CD8-positive, alpha-beta memory T cell (primary cell): ENCODE measurements at regions not wholly inside any gene's neighbourhood (a gene's known extent, or its start where the extent isn't known, plus 50 kb on each side); places are given as distances from the start of the nearest gene placed in this dataset.
"Not testable (repeated sequence)": the region's sequence is repeated elsewhere in the genome, so short reads cannot be mapped to it uniquely, and the experiment has no call there.

ENCODE experiments used
- CTCF ChIA-PET: fragments of 350-600 bp; sonication (Branson Sonifier 250); formaldehyde crosslinking; loops from one replicate; lab custom pipeline; 2021; ENCODE audit warnings: antibody characterized with exemption; lab: Charles Lee
- POLR2A ChIA-PET: fragments of 350-600 bp; sonication (Branson Sonifier 250); formaldehyde crosslinking; loops from one replicate; lab custom pipeline; 2021; ENCODE audit warnings: antibody characterized with exemption; lab: Charles Lee
- DNase-seq, 5 donors: peaks; one replicate each; pipeline versions ENCODE4 v3.0.0 to v3.0.0-alpha.2; 2020 to 2022; ENCODE audit warnings: mixed read lengths in 1 of 5
- H3K27ac ChIP-seq: one replicate; pipeline ENCODE4 v1.7.0; 2013; ENCODE audit warnings: low read depth, mild to moderate bottlenecking, low read length, moderate library complexity
- H3K27me3 ChIP-seq: 2 replicates; pipeline ENCODE4 v1.7.0; 2013; ENCODE audit warnings: low read length, mild to moderate bottlenecking; ENCODE audit not compliant: insufficient read depth, poor library complexity, severe bottlenecking
- H3K36me3 ChIP-seq: 2 replicates; pipeline ENCODE4 v1.7.0; 2013; ENCODE audit warnings: mild to moderate bottlenecking, low read length, moderate library complexity; ENCODE audit not compliant: insufficient read depth
- H3K4me1 ChIP-seq: 2 replicates; pipeline ENCODE4 v1.7.0; 2013; ENCODE audit warnings: mild to moderate bottlenecking, low read length, moderate library complexity; ENCODE audit not compliant: insufficient read depth
- H3K4me3 ChIP-seq: 2 replicates; pipeline ENCODE4 v1.7.0; 2013; ENCODE audit warnings: mild to moderate bottlenecking, low read length
- H3K9me3 ChIP-seq: 2 replicates; pipeline ENCODE4 v1.7.0; 2013; ENCODE audit warnings: mild to moderate bottlenecking, low read length
- H3K27ac Mint-ChIP-seq, 8 donors: one replicate each; pipeline ENCODE4 v1.8.0; 2020 to 2021; ENCODE audit warnings: mixed read lengths in 8 of 8, mild to moderate bottlenecking in 6 of 8, inconsistent platforms in 3 of 8, moderate library complexity in 3 of 8
- H3K27me3 Mint-ChIP-seq, 2 donors: one replicate each; pipeline ENCODE4 v1.8.0; 2020 to 2021; ENCODE audit warnings: mixed read lengths in 2 of 2, mild to moderate bottlenecking in 1 of 2, moderate library complexity in 1 of 2
- H3K36me3 Mint-ChIP-seq, 3 donors: one replicate each; pipeline ENCODE4 v1.8.0; 2020 to 2021; ENCODE audit warnings: mixed read lengths in 3 of 3, inconsistent platforms in 1 of 3, mild to moderate bottlenecking in 1 of 3
- H3K4me1 Mint-ChIP-seq, 3 donors: one replicate each; pipeline ENCODE4 v1.8.0; 2020 to 2021; ENCODE audit warnings: mixed read lengths in 3 of 3, inconsistent platforms in 1 of 3, mild to moderate bottlenecking in 1 of 3
- H3K4me3 Mint-ChIP-seq, 7 donors: one replicate each; pipeline ENCODE4 v1.8.0; 2020 to 2021; ENCODE audit warnings: mixed read lengths in 7 of 7, mild to moderate bottlenecking in 6 of 7, moderate library complexity in 4 of 7, inconsistent platforms in 2 of 7
- H3K9me3 Mint-ChIP-seq, 5 donors: one replicate each; pipeline ENCODE4 v1.8.0; 2020 to 2022; ENCODE audit warnings: mixed read lengths in 5 of 5, mild to moderate bottlenecking in 3 of 5, moderate library complexity in 2 of 5, inconsistent platforms in 1 of 5

DNA sequence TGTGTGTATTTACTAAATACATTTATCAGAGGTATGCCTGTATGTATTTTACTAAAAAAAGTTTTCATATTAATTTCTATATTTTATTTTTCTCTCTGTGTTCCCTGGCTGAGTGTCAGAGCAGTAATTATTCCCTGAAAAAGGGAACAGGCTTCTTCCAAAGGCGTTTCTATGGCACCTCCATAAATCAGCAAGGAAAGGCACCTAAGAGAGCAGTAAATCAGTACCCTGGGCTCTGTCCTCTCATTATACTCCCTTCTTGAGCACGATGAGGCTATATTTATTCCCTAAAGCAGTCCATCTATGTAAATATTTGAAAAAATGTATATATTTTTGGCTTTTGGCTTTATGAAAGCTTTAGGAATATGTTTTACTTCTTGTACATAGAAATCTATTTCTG is 806.3 kb downstream of the PRIM2 start:
- H3K4me3 ChIP-seq, H3K27me3 Mint-ChIP-seq, H3K9me3 Mint-ChIP-seq, H3K36me3 ChIP-seq, H3K4me3 Mint-ChIP-seq, H3K27me3 ChIP-seq, H3K4me1 Mint-ChIP-seq, H3K36me3 Mint-ChIP-seq, POLR2A ChIA-PET, H3K27ac ChIP-seq, CTCF ChIA-PET, H3K9me3 ChIP-seq, H3K27ac Mint-ChIP-seq, H3K4me1 ChIP-seq, DNase-seq: not testable (repeated sequence)

DNA sequence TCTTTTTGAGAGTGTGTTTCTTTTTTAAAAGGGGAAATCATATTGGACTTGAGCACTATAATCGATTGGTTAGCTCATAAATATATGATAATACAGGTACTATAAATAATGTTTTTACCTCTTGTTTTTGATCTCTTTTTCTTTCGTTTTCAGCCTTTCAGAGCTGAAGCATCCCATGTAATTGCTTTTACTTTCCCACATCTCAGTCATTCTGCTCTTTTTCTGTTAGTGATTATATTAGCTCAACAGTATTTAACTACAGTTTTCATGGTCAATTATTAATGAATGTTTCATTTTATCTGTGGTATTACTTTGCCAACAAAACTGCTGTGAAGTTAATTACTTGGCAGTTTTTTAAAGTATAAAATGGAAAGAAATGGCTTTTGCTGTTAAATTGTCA is 811.1 kb downstream of the PRIM2 start:
- H3K4me3 ChIP-seq, H3K9me3 ChIP-seq, H3K27me3 ChIP-seq, H3K4me1 ChIP-seq, H3K36me3 Mint-ChIP-seq, H3K4me1 Mint-ChIP-seq, H3K27ac ChIP-seq, POLR2A ChIA-PET, H3K27ac Mint-ChIP-seq, H3K27me3 Mint-ChIP-seq, H3K36me3 ChIP-seq, H3K4me3 Mint-ChIP-seq, DNase-seq, CTCF ChIA-PET: not testable (repeated sequence)
- peaks cover 3 to 26% (median 14%) of the 10 kb centered on the region in 5 donors for H3K9me3 Mint-ChIP-seq

DNA sequence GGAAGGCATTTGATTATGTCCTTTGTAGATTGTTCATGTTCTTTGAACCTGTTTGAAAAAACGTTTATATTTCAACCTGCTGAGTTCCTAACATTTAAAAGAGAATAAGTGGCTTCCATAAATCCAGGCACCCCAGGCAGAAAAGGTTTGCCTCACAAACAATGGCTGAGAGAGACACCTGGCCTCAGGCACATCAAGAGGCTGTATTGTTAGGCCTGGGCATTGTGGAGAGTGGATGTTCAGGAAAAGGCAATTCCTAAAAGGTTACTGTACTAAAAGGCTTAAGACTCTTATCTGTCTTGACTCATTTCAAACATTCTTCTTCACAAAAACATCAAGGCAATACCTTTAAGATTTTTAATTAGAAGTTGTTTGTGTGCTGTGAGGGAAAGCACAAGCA is 811.7 kb downstream of the PRIM2 start:
- CTCF ChIA-PET, H3K27ac Mint-ChIP-seq: not testable (repeated sequence)
- peaks cover 4 to 25% (median 15%) of the 10 kb centered on the region in 5 donors for H3K9me3 Mint-ChIP-seq

DNA sequence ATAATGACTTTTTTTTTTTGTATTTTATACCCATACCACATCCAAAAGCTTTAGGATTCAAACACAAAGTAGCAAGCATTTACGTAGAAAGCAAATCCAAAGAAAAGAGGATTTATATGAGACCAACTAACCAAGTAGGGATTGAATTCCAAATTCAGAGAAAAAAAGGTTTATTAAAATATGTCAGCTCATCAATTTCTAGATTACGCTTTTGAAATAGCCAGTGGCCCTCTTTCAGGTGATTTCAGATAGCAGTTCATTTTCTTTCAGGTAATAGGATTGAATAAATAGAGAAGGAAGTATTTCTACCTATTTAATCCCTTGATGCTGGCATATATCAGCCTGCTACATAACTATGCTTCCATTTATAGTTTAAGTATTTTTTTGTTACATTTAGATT is 822.3 kb downstream of the PRIM2 start:
- H3K4me3 Mint-ChIP-seq, H3K4me1 Mint-ChIP-seq, DNase-seq, CTCF ChIA-PET, POLR2A ChIA-PET, H3K27ac ChIP-seq, H3K27ac Mint-ChIP-seq, H3K4me3 ChIP-seq, H3K4me1 ChIP-seq, H3K27me3 Mint-ChIP-seq, H3K36me3 ChIP-seq, H3K9me3 ChIP-seq, H3K36me3 Mint-ChIP-seq, H3K9me3 Mint-ChIP-seq, H3K27me3 ChIP-seq: not testable (repeated sequence)

More for the DNA sequence above, 811.7 kb downstream of the PRIM2 start:
- H3K4me1 ChIP-seq, H3K27me3 ChIP-seq, H3K36me3 Mint-ChIP-seq, H3K4me3 ChIP-seq, POLR2A ChIA-PET, H3K36me3 ChIP-seq, DNase-seq, H3K27ac ChIP-seq, H3K4me3 Mint-ChIP-seq, H3K4me1 Mint-ChIP-seq, H3K9me3 ChIP-seq, H3K27me3 Mint-ChIP-seq: not testable (repeated sequence)

DNA sequence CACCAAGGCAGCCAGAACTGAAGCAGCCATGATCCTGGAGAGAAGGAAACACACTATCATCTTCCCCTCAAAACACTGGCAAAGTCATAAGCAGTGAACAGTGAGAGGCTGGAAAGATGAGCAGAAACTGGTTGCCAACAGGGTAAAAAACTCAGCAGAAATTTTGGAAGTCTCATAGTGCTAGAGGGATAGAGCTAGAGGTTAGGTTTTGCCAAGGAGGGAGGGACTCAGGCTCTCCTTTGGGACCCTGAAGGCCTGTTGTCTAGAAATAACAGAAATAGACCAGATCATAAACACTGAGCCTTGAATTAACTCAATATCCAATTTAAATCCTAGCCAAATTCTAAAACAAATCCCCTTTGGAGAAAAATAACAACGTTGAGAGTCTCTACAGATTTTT is 853.6 kb downstream of the PRIM2 start:
- H3K36me3 Mint-ChIP-seq, H3K4me3 Mint-ChIP-seq, H3K27ac ChIP-seq, H3K27me3 Mint-ChIP-seq, H3K36me3 ChIP-seq, H3K27ac Mint-ChIP-seq, H3K4me3 ChIP-seq, POLR2A ChIA-PET, H3K27me3 ChIP-seq, CTCF ChIA-PET, H3K9me3 Mint-ChIP-seq, H3K9me3 ChIP-seq, H3K4me1 Mint-ChIP-seq, DNase-seq, H3K4me1 ChIP-seq: not testable (repeated sequence)

DNA sequence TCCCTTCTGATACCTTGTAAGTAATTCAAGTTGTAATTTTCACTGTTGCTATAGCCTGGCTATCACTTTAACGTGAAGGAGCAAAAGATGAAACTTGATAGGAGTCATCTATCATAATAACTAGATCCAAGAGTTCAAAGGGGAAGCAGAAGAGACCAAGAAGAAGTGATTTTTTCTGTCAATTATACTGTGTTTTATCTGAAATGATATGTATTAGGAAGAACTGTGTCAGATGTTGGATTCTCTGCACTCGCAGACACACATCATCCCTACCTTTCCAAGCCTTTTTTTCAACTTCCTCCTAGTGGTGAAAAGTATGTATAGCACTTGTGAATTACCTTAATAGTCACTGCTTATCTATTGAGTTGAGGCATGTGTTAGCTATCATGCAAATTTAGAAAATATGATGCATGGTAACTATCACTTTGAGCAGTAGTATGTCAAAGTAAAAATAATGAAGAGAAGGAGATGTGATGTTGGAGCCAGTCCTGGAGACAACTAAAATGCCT is 864.2 kb downstream of the PRIM2 start:
- H3K27me3 Mint-ChIP-seq, CTCF ChIA-PET, H3K4me3 ChIP-seq, DNase-seq, H3K9me3 Mint-ChIP-seq, H3K4me1 Mint-ChIP-seq, POLR2A ChIA-PET, H3K27ac ChIP-seq, H3K36me3 ChIP-seq, H3K27ac Mint-ChIP-seq, H3K4me1 ChIP-seq, H3K27me3 ChIP-seq, H3K4me3 Mint-ChIP-seq, H3K9me3 ChIP-seq, H3K36me3 Mint-ChIP-seq: not testable (repeated sequence)

DNA sequence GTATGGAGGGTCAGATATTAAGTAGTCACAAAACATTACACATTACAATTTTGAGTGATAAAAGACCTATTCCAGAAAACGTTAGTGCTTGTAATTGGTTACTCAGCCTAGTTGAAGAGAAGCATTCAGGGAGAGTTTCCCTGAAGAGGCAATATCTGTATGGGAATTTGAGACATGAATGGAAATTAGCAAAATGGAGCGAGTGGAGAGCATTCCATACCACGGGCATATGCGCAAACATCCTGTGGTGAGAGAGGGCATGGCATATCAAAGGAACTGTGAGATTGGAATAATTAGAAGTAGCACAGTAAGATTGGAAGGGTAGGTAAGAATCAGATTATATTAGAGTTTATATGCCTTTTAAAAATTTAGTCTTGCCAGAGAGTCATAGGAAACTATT is 867.9 kb downstream of the PRIM2 start:
- H3K4me1 Mint-ChIP-seq, CTCF ChIA-PET, H3K9me3 Mint-ChIP-seq, H3K27ac Mint-ChIP-seq, H3K4me3 Mint-ChIP-seq, H3K9me3 ChIP-seq, H3K27ac ChIP-seq, H3K4me3 ChIP-seq, POLR2A ChIA-PET, H3K4me1 ChIP-seq, H3K36me3 ChIP-seq, DNase-seq, H3K36me3 Mint-ChIP-seq, H3K27me3 ChIP-seq, H3K27me3 Mint-ChIP-seq: not testable (repeated sequence)

DNA sequence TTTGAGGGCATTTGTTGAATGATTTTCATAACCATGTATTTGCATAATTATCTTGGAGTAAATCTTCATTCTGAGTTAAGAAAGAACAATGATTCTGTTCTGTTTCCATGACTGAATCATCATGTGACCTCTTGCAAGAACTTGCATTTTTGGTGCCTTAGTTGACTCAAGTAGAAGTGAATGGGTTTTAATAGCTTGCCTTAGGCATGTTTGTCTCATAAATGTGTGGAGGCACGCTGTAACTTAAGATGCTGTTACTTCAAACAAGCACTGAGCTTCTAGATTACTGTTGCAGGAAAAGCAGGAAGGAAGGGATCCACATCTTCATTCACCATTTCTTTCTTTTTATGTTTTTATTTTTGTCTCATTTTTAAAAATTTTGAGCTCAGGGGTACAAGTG is 875.8 kb downstream of the PRIM2 start:
- H3K27me3 Mint-ChIP-seq, H3K4me3 ChIP-seq, H3K9me3 Mint-ChIP-seq, DNase-seq, H3K27me3 ChIP-seq, H3K27ac Mint-ChIP-seq, CTCF ChIA-PET, H3K27ac ChIP-seq, H3K4me1 ChIP-seq, H3K9me3 ChIP-seq, H3K4me1 Mint-ChIP-seq, POLR2A ChIA-PET, H3K36me3 Mint-ChIP-seq, H3K36me3 ChIP-seq, H3K4me3 Mint-ChIP-seq: not testable (repeated sequence)

DNA sequence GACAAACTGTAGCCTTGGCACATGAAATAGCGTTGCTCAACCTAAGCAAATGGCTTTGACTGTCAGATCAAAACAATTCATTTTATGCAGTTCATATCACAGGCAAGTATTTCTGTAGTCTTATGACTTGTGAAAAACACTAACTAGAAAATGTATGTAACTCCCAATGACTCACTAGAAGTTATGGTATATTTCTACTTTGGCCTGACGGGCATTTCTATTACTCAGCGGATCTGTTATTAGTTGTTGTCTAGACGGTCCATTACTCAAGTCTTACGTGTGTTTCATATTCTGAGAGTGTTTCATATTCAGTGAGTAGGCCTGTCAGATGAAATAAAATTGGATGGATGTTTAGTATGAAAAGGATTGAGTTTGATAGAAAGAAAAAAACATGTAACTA is 880.9 kb downstream of the PRIM2 start:
- H3K27me3 Mint-ChIP-seq, result no peaks in the 10 kb centered on the region
- H3K4me1 ChIP-seq, result no peaks in the 10 kb centered on the region
- no peak for DNase-seq
- peaks cover 0 to 8% (median 2%) of the 10 kb centered on the region in 5 donors for H3K9me3 Mint-ChIP-seq
- no peak overlapping the region for H3K4me3 ChIP-seq
- no peak overlapping the region for H3K4me3 Mint-ChIP-seq
- H3K36me3 Mint-ChIP-seq, result no peaks in the 10 kb centered on the region
- H3K27ac ChIP-seq, result no peak overlapping the region
- ChIA-PET POLR2A (no interaction called here), CTCF (no interaction called here)
- H3K9me3 ChIP-seq, result no peaks in the 10 kb centered on the region
- H3K27ac Mint-ChIP-seq, result no peak overlapping the region
- no peaks in the 10 kb centered on the region for H3K36me3 ChIP-seq
- H3K27me3 ChIP-seq, result no peaks in the 10 kb centered on the region
- no peaks in the 10 kb centered on the region for H3K4me1 Mint-ChIP-seq
